Activated CD8-positive, alpha-beta memory T cell treated with anti-CD3 and anti-CD28 coated beads, Interleukin-2, amount 50 U/mL, for 48 hours (primary cell): ENCODE measurements at regions not wholly inside any gene's neighbourhood (a gene's known extent, or its start where the extent isn't known, plus 50 kb on each side); places are given as distances from the start of the nearest gene placed in this dataset.

Experiments
- DNase-seq: peaks from one replicate; pipeline ENCODE4 v3.0.0-alpha.2; 2020

DNA sequence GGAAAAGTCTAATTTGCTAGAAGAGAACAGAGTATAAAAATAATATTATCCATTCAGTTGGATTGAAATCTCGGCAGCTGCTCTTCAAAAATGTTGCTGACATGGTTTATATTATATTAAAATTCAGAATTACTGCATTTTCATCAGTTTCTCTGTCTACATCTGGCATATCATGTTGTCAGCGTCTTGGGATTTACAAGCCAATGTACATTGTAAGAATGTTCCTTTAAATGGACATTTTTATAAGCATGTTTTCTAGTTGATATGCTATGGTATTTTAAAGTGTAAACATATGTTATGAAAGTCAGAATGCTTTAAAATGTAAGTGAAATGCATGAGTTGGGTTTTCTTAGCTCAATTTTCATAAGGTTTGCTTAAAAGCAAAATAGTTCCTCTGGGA, 528.1 kb upstream of the CDH8 start:
- no peak for DNase-seq

GRCh38 chr16:62562121-62562520, 525.9 kb upstream of the CDH8 start:
- no peak for DNase-seq

DNA sequence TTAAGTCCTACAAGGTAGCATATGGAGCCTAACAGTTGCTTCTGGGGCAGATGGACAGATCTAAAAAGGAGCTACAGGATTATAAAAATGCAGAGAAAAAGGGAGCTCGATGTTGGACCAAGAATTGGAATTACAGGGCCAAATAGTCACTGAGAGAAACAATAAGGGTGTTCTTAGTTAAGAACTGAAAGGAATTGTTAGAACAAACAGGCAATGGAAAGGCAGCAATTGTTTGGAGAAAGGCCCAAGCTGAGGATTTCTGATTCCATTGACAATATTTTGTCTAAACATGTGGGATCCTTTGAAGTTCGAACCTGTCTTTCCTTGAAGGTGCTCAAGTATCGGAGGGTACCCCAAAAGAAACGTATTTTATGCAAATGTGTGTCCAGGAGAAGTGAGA, 513.6 kb upstream of the CDH8 start:
- DNase-seq: no peak

- DNase-seq: no peak
Observed at GRCh38 chr16:62548095-62548494, 511.9 kb upstream of the CDH8 start.

DNA sequence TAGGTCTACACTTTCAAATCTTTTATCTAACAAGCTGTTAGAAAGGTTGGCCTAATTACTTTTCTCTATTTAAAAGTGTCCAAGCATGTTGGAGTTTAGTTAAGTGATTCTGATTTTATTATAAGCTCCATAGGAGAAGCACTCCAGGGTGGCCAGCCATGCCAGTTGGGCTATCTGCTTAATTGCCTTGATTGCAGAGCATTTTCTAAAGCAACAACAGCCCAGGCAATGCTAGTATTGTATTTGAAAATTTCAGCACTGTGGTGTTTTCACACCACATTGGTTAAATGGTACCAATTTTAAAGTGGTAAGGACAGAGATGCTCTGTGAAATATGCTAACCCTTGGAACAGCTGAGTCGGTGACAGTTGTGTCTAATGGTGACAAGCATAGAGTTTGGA, 510.5 kb upstream of the CDH8 start:
- DNase-seq: no peak

DNA sequence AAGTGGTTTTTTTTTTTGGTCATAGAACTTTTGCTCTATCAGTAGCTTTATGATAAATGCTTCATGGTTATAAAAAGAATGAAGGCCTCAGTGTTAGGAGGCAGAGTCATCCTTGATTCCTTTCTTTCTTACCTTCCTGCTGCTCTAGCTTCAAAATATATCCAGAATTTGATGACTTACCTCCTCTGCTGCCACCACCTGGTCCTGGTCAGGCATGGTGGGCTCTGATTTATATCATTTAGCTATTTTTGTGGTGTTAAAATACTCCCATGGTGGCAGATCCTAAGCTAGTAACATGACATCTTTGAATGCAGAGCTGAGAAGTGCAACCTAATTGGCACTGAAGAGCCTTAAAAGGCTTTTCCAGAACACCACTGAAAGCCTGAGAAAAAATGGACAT, 508.8 kb upstream of the CDH8 start:
- DNase-seq: no peak

DNA sequence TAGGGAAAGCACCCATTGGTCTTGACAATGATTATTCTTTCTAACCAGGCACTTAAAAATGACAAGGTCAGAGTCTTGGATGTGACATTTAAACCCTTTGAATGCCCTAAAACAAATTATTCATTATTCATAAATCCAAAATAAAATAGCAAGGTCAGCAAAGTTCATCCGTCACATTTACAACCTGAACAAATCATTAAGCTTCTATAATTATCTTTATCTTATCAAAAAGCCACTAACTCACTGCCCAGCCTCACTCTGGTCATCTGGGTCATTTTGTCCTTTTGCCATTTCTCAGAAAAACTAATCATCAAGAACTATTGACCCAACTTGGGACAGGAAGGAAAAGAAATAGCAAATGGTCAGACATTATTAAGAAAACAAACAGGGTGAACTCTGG, 507.3 kb upstream of the CDH8 start:
- DNase-seq: no peak

GRCh38 chr16:62539657-62540056, 503.4 kb upstream of the CDH8 start:
- no peak for DNase-seq

GRCh38 chr16:62530426-62530825, 494.2 kb upstream of the CDH8 start:
- DNase-seq: no peak

GRCh38 chr16:62516001-62516400, 479.8 kb upstream of the CDH8 start:
- no peak for DNase-seq

DNA sequence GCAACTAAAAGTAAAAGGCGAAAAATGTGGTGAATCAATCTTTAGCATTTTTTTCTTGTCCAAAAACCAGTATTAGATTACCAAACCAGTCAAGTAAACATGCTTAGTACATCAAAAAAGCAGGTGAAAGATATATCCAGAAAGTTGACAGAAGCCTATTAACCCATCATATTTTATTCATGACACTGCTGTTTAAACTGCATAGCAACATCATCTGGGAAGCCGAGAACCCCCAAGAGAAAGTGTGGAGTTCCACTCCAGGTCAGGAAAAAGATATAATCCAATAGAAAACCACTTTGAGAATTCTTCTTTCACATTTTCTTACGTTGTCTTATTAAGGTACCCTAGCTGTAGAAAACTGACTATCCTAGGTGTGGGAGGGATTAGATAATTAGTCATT, 466.8 kb upstream of the CDH8 start:
- DNase-seq: no peak

- no peak for DNase-seq
Observed at GRCh38 chr16:62478903-62479458, 442.7 kb upstream of the CDH8 start.

- no peak for DNase-seq
Observed at GRCh38 chr16:62477796-62478195, 441.6 kb upstream of the CDH8 start.

DNA sequence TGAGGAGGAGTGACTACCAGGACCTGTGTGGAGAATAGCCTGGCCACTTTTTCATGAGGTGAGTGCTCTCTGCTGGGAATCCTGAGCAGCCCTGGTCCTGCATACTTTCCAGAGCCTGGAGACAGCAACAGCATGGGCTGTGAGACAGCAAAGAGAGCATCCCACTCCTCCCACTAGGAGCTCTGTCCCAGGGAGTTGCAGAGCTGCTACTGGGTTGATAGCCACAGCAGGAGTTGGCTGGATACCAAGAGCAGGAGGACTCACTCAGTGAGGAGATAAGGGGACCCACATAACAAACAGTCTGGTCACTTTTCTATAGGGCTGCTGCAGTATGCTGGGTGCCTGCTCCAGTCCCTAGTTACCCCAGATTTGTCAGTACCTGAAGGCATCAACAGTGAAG, 439.3 kb upstream of the CDH8 start:
- DNase-seq: no peak

DNA sequence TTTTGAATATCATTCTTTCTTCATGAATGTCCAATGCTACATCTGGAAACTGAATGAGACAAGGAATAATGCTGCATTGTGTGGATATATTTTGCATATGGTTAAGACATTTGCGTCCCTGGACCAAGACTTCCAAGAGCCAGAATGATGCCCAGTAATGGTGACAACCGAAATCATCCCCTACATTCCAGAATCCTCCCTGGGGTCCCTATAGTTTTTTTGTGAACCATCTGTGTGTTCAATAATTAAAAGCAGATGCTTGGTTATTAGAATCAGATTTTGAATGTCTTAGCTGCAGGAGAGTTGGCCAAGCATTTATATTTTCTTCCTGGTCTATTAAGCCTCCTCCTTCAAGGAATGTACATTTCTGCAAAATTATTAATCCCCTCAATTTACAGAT, 426.7 kb upstream of the CDH8 start:
- DNase-seq: no peak

- no peak for DNase-seq
Observed at GRCh38 chr16:62450291-62450690, 414.1 kb upstream of the CDH8 start.

DNA sequence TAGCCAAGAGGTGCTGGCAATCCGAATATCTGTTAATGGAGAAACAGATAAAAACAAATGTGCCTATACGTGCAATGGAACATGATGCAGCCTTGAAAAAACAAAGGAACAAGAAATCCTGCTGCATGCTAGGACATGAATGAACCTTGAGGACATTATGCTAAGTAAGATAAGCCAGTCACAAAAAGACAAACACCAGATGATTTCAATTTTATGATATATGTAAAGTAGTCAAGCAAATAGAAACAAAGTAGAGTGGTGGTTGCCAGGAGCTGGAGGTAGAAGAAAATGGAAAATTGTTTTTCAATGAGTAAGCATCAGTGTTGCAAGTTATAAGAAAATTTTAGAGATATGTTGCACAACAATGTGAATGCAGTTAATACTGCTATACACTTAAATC, 409.7 kb upstream of the CDH8 start:
- no peak for DNase-seq

GRCh38 chr16:62424206-62424605, 388.0 kb upstream of the CDH8 start:
- DNase-seq: no peak

DNA sequence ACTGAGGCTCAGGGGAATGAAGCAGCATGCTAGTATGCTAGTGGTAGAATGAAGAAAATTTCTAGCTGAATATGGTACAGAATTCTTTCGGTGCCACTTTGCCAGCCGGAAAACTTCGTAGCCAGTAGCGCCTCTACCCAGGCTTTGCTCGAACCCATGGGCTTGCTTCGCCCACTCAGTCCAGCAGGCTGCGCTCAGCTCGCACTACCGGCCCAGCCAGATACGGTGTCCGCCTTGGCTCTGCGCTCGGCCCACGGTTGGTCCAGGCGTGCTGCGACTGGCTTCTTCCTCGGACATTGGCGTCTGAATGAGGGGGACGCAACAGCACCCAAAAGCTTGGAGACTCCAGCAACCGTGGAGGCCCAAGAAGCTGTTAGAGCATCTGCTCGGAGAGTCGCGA, 372.5 kb upstream of the CDH8 start:
- no peak for DNase-seq

DNA sequence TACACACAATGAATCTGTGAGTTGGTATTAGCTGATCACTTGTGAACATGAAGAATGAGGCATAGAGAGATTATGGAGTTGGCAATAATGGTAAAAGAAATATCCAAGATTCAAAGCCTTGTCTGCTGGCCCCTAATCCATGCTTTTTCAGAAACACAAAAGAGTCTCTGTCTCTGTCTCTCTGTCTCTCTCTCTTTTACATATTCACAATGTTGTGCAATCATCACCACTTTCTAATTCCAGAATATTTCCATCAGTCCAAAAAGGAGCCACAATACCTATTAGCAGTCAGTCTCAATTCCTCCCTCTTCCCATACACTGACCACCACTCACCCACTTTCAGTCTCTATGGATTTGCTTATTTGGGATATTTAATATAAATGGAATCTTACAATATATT, 370.1 kb upstream of the CDH8 start:
- no peak for DNase-seq

- no peak for DNase-seq
Observed at GRCh38 chr16:62404842-62405611, 368.8 kb upstream of the CDH8 start.

DNA sequence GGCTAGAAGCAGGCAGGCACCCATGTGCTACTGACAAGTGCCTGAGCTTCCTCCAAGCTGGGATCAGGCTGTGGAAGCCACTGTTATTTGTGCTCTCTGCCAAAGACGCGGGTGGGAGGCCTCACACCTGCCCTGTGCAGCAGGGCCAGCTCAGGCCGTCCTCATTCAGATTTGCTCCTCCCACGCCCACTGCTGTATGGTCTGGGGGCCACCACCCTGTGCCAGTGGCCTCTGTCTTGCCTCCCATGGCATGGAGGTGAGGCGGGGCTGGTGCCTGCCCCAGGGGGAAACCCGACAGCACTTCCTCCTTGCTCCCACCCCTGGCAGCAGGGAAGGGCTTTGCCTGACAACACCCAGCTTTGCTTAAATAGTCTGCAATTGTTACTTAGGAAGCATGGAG, 356.5 kb upstream of the CDH8 start:
- DNase-seq: no peak

DNA sequence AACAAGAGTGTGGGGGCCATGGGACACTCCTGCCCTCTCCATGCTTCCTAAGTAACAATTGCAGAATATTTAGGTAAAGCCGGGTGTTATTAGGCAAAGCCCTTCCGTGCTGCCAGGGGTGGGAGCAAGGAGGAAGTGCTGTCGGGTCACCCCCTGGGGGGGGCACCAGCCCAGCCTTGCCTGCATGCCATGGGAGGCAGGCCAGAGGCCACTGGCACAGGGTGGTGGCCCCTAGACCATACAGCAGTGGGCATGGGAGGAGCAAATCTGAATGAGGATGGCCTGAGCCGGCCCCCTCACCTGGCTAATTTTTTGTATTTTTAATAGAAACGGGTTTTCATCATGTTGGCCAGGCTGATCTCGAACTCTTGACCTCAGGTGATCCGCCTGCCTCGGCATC, 355.7 kb upstream of the CDH8 start:
- no peak for DNase-seq

DNA sequence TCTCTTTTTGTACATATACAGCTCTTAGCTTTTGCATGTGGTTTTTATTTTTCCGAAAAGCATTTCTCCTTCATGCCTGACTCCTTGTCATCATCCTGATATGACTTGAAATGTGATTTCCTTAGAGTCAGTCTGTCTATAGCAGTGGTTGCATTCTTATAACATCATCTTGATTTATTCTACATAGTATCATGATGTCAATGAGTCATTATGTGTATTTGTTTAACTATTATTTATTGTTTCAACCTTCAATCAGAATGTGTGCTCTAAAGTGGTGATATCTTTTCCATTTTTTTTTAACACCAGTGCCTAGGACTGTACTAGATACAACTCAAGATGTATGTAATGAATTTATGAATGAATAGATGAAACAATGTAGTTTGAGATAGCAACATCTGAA, 354.9 kb upstream of the CDH8 start:
- no peak for DNase-seq

- DNase-seq: no peak
Observed at GRCh38 chr16:62390214-62390613, 354.0 kb upstream of the CDH8 start.
